ENCODE measurements at regions not wholly inside any gene's neighbourhood (a gene's known extent, or its start where the extent isn't known, plus 50 kb on each side); places are given as distances from the start of the nearest gene placed in this dataset.

DNA sequence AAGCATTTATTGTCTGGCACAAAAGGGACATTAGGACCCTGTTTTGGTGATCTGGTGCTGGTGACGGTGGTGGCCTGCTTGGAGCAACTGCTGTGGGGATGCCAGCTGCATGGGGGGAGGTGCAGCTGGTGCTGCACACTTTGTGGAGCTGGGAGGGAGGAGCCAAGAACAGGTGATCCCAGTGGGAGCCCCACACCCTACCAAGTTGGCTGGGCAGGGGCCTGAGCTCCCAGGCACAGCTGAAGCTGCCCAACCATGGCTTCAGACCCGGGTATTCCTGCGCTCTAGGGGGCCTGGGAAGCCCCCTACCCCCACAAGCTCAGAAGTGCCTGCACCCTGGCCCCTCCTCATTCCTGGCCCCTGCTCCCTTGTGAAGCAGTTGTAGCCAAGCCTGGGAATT is 1512.5 kb downstream of the TECRL start:
- TF ChIP-seq, protein P1, sequence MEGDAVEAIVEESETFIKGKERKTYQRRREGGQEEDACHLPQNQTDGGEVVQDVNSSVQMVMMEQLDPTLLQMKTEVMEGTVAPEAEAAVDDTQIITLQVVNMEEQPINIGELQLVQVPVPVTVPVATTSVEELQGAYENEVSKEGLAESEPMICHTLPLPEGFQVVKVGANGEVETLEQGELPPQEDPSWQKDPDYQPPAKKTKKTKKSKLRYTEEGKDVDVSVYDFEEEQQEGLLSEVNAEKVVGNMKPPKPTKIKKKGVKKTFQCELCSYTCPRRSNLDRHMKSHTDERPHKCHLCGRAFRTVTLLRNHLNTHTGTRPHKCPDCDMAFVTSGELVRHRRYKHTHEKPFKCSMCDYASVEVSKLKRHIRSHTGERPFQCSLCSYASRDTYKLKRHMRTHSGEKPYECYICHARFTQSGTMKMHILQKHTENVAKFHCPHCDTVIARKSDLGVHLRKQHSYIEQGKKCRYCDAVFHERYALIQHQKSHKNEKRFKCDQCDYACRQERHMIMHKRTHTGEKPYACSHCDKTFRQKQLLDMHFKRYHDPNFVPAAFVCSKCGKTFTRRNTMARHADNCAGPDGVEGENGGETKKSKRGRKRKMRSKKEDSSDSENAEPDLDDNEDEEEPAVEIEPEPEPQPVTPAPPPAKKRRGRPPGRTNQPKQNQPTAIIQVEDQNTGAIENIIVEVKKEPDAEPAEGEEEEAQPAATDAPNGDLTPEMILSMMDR (conservative IDR thresholded peaks at IDR 0.05): no peak
- TF ChIP-seq ZFX (IDR thresholded peaks at IDR 0.05): no peak

Measured in C4-2B (cell line).